WTC11 (cell line): ENCODE measurements at regions not wholly inside any gene's neighbourhood (a gene's known extent, or its start where the extent isn't known, plus 50 kb on each side); places are given as distances from the start of the nearest gene placed in this dataset.

ENCODE experiments used
- ATF2 ChIP-seq: sonication (generic); formaldehyde crosslinking; IDR thresholded peaks from 2 replicates; pipeline ENCODE4 v1.8.1; 2022; ENCODE audit warnings: low read depth, missing genetic modification reagents, borderline replicate concordance
- CREB1 ChIP-seq: sonication (generic); formaldehyde crosslinking; IDR thresholded peaks from 2 replicates; pipeline ENCODE4 v1.8.0; 2023; ENCODE audit warnings: mild to moderate bottlenecking, missing genetic modification reagents
- CTCF ChIP-seq: fragments of 200-600 bp; IDR thresholded peaks from 2 replicates; pipeline ENCODE4 v1.8.0; 2022; ENCODE audit warnings: antibody characterized with exemption
- ETV6 ChIP-seq: sonication (generic); formaldehyde crosslinking; IDR thresholded peaks from 2 replicates; pipeline ENCODE4 v1.8.1; 2022; ENCODE audit warnings: mild to moderate bottlenecking, missing genetic modification reagents
- HMGXB4 ChIP-seq: sonication (generic); formaldehyde crosslinking; IDR thresholded peaks from 2 replicates; pipeline ENCODE4 v1.8.1; 2023; ENCODE audit warnings: mild to moderate bottlenecking, moderate library complexity, missing genetic modification reagents
- IRF1 ChIP-seq: sonication (generic); formaldehyde crosslinking; IDR thresholded peaks from 2 replicates; pipeline ENCODE4 v1.8.0; 2023; ENCODE audit warnings: missing genetic modification reagents
- JUN ChIP-seq: sonication (generic); formaldehyde crosslinking; IDR thresholded peaks from 2 replicates; pipeline ENCODE4 v1.8.0; 2023; ENCODE audit warnings: mild to moderate bottlenecking, missing genetic modification reagents
- MAX ChIP-seq: sonication (generic); formaldehyde crosslinking; IDR thresholded peaks from 2 replicates; pipeline ENCODE4 v1.8.0; 2022; ENCODE audit warnings: mild to moderate bottlenecking, missing genetic modification reagents
- SP1 ChIP-seq: sonication (generic); formaldehyde crosslinking; conservative IDR thresholded peaks from 2 replicates; pipeline ENCODE4 v1.8.1; 2022; ENCODE audit warnings: missing genetic modification reagents
- TP53 ChIP-seq: sonication (generic); formaldehyde crosslinking; IDR thresholded peaks from 2 replicates; pipeline ENCODE4 v1.8.1; 2023; ENCODE audit warnings: mild to moderate bottlenecking, missing genetic modification reagents
- USF2 ChIP-seq: sonication (generic); formaldehyde crosslinking; IDR thresholded peaks from 2 replicates; pipeline ENCODE4 v1.8.1; 2023; ENCODE audit warnings: mild to moderate bottlenecking, missing genetic modification reagents, moderate library complexity

GRCh38 chr10:130781623-130782022 lies 529.9 kb downstream of the TCERG1L start:
- TF ChIP-seq HMGXB4 = no peak
- TF ChIP-seq TP53 (CRISPR knock-in tag) = no peak
- no peak for TF ChIP-seq SP1 (CRISPR knock-in tag)
- no peak for TF ChIP-seq CTCF
- TF ChIP-seq IRF1 (CRISPR knock-in tag) = no peak
- TF ChIP-seq MAX (CRISPR knock-in tag) = no peak
- TF ChIP-seq ATF2 (CRISPR knock-in tag) = no peak
- no peak for TF ChIP-seq JUN (CRISPR knock-in tag)
- TF ChIP-seq USF2 = no peak
- no peak for TF ChIP-seq CREB1 (CRISPR knock-in tag)
- no peak for TF ChIP-seq ETV6
